Memory B cell (primary cell): ENCODE measurements at regions not wholly inside any gene's neighbourhood (a gene's known extent, or its start where the extent isn't known, plus 50 kb on each side); places are given as distances from the start of the nearest gene placed in this dataset.
"Not testable (repeated sequence)": the region's sequence is repeated elsewhere in the genome, so short reads cannot be mapped to it uniquely, and the experiment has no call there.

Experiments used
- ATAC-seq: fragments of 150-1000 bp; cut with Tn5 transposase; 2 replicates; pipeline ENCODE4 v1.10.0; 2021; ENCODE audit warnings: low read depth, mild to moderate bottlenecking, moderate library complexity
- DNase-seq, 2 donors: peaks; one replicate each; pipeline ENCODE4 v3.0.0; 2022; ENCODE audit warnings: low spot score in 2 of 2
- H3K27ac Mint-ChIP-seq: one replicate; pipeline ENCODE4 v1.8.0; 2022; ENCODE audit warnings: mild to moderate bottlenecking, moderate library complexity, mixed read lengths
- H3K27me3 Mint-ChIP-seq: one replicate; pipeline ENCODE4 v1.8.0; 2022; ENCODE audit warnings: mixed read lengths
- H3K36me3 Mint-ChIP-seq: one replicate; pipeline ENCODE4 v1.8.0; 2022; ENCODE audit warnings: mild to moderate bottlenecking, mixed read lengths
- H3K4me1 Mint-ChIP-seq: one replicate; pipeline ENCODE4 v1.8.0; 2022; ENCODE audit warnings: mixed read lengths
- H3K4me3 Mint-ChIP-seq: one replicate; pipeline ENCODE4 v1.8.0; 2022; ENCODE audit warnings: mild to moderate bottlenecking, moderate library complexity, mixed read lengths
- H3K9me3 Mint-ChIP-seq: one replicate; pipeline ENCODE4 v1.8.0; 2022; ENCODE audit warnings: mixed read lengths

GRCh38 chr3:196134691-196135090 is 52.8 kb upstream of the TFRC start:
- DNase-seq (no peak), ATAC-seq (no peak)
- Mint-ChIP-seq H3K4me3 (no peak overlapping the region), H3K4me1 (no peaks in the 10 kb centered on the region), H3K36me3 (no peaks in the 10 kb centered on the region), H3K27me3 (no peaks in the 10 kb centered on the region), H3K27ac (no peak overlapping the region), H3K9me3 (no peaks in the 10 kb centered on the region)

- not testable (repeated sequence) for H3K27me3 Mint-ChIP-seq, H3K27ac Mint-ChIP-seq, ATAC-seq, DNase-seq, H3K36me3 Mint-ChIP-seq, H3K4me3 Mint-ChIP-seq, H3K9me3 Mint-ChIP-seq, H3K4me1 Mint-ChIP-seq
Measured at GRCh38 chr3:196133869-196134268, 52.0 kb upstream of the TFRC start.

- no peak for ATAC-seq
Measured at GRCh38 chr3:196131921-196132320, 50.0 kb upstream of the TFRC start.

More at GRCh38 chr3:196131921-196132320, 50.0 kb upstream of the TFRC start:
- Mint-ChIP-seq H3K27me3 (no peaks in the 10 kb centered on the region), H3K9me3 (no peaks in the 10 kb centered on the region), H3K27ac (no peak overlapping the region), H3K36me3 (no peaks in the 10 kb centered on the region), H3K4me3 (no peak overlapping the region), H3K4me1 (peaks cover 11% of the 10 kb centered on the region)
- no peak for DNase-seq
